HG03139 (cell line): ENCODE measurements at regions not wholly inside any gene's neighbourhood (a gene's known extent, or its start where the extent isn't known, plus 50 kb on each side); places are given as distances from the start of the nearest gene placed in this dataset.
"Not testable (repeated sequence)": the region's sequence is repeated elsewhere in the genome, so short reads cannot be mapped to it uniquely, and the experiment has no call there.

ENCODE experiments used
- ATAC-seq: cut with Tn5 transposase; IDR thresholded peaks from one replicate; pipeline ENCODE4 v1.9.1; 2021; ENCODE audit not compliant: unreplicated experiment

DNA sequence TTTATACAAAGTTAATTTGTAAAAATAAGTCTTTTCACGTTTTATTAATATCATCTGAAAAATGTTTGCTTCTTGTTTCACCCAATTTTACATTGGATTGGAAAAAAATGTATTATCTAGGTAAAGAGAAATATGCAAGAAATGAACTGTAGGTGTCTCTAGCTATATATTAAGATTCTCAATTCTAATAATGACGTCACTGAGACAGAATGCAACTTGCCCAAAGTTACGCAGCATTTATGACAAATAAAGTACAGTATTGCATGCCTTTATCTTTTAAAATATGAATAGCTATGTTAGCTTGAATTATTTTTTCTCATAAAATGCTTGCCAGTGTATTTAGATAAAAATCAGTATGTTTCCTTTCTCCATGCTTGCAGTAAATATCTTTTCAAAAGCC is 728.8 kb downstream of the RERGL start:
- ATAC-seq: no peak

DNA sequence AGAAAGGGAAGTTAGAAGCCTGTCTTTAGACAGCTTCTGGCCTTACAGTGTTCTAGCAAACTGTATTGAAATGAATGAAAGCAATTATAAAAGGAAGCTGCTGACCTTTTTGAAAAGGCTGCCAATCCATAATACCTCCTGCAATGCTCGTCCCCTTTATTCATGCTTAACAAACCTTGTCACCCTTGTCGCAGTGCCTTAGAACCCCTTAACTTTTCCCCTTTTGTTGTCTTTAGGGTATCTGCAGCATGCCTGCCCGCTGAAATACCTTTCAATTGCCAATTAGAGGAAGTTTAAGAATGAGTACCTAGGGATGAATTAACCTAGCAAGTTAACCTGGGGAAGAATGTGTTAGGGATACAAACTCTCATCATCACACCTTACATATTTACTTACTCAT is 731.2 kb downstream of the RERGL start:
- no peak for ATAC-seq

DNA sequence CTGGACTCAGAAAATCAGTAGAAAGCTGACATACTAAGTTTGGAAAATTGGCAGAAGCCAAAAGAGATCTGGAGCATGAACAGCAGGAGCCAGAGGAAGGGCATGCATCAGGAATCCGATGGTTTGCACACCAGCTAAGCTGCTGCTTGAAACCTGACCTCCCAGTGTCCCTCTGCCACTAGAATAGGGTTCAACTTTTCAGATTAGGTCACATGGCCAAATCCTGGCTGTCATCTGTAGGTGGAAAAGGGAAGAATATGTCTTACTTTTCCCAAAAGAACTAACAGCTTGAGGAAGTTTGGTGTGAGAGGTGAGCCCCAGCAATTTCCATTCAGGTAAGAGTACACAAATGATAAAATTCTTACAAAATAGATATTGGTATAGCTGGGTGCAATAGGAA is 732.6 kb downstream of the RERGL start:
- no peak for ATAC-seq

DNA sequence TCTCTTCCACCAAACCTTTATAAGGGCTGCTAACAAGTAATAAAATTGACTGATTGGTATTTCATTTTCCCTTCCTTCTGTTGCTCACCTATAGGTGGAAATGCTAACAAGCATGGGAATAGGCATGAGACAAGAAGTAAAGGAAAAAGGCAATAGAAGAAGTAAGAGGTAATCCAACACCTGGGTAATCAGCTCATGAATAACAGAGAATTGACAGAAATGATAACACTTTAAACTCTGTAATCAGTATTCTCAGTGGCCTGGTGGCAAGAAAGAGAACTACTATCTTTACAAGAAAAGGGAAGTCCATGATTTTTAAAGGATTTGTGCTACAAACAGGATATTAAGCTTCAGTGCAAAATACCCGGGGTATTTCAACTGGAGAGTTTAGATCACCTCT is 737.8 kb downstream of the RERGL start:
- no peak for ATAC-seq

DNA sequence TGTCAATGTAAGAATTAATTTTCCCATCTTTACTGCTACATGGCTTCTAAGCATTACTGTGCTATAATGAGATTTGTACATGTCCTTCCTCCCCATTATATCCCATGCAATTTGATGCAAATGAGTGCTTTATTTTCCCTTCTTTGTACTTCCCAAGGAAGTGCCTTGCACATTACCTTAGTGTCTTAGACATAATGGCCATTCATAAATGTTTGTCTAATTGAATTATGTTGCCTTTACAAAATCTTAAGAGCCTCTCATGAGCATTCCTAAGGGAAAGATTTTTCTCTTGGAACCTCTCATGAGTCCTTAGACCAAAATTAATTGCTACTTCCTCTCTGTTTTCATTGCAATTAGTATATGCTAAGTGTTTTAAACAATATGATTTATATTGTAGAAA is 741.7 kb downstream of the RERGL start:
- no peak for ATAC-seq

DNA sequence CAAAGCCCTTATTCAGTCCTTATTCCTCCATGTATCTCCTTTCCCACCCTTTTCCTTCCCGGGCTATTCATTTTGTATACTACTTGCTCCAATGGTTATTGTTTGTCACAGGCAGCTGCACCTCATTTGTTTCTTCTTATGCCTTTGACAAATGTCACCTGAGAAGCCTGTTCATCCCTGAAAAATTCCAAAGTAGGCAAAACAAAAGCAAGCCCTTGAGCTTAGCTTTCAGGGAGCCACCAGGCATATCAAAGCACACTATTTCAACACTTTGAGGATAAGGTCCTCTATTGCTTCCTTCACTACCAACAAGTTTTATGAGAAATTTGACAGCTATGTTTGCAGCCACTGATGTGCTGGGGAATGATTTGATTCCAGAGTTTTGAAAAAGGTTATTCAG is 738.7 kb upstream of the LMO3 start:
- ATAC-seq: no peak

DNA sequence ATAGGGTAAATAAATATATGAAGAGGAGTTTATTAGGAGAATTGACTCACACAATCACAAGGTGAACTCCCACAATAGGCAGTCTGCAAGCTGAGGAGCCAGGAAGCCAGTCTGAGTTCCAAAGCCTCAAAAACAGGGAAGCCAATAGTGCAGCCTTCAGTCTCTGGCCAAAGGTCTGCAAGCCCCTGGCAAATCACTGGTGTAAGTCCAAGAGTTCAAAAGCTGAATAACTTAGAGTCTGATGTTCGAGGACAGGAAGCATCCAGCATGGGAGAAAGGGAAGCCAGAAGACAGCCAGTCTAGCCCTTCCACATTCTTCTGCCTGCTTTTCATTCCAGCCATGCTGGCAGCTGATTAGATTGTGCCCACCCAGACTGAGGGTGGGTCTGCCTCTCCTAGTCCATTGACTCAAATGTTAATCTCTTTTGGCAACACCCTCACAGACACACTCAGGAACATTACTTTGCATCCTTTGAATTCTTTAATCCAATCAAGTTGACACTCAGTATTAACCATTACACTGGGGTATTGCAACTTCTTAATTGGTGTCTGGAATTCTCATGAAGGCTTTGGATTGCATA is 736.5 kb upstream of the LMO3 start:
- no peak for ATAC-seq

DNA sequence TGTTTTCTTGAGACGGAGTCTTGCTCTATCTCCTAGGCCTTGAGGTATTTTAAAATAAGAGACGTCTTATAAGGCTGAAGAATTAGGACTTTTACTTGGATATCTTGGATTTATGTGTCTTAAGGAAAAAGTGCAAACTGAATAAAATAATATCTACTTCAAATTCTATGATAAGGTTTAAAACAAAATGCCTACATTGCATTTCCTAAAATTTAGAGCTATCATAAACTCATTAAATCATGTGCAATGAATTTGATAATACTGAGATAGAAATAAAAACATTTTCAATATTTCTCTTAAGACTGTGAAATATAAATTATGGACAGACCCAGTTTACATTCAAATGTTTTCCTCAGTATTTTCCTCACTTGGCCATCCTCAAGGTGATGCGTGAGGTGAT is 729.5 kb upstream of the LMO3 start:
- no peak for ATAC-seq

DNA sequence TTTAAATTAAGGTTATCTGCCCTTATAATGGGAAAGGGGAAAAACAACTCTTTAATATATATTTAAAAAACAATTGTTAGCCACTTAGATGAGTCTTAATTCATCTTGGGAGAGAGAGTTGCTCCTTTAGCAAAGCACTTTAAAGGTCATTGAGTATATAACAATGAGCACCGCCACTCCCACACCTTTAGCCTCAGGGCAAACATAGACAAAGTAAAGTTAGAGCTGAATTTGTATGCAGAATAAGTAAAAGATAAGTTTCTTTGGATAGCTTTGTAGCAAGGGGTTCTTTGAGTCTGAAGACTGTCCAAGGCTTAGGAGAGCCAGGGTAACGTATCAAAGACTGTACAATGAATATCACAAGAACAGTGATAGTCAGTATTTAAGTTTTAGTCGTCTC is 728.8 kb upstream of the LMO3 start:
- ATAC-seq: no peak

DNA sequence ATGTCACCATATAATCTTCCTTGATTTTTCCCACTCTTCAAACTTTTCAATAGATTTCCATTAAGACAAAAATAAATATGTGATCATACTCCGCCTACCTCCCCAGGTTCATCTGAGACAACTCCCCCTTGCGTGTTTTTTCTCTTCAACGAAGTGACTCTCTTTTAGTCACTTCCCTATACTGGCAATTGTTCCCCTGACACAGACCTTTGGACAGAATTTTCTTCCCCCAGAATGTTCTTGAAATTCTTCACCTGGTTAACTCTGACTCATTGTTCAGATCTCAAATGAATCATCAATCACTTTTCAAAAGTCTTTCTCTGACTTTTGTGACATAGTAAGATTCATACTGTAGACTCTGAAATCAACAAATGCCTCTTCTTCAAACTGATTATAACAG is 727.3 kb upstream of the LMO3 start:
- no peak for ATAC-seq

DNA sequence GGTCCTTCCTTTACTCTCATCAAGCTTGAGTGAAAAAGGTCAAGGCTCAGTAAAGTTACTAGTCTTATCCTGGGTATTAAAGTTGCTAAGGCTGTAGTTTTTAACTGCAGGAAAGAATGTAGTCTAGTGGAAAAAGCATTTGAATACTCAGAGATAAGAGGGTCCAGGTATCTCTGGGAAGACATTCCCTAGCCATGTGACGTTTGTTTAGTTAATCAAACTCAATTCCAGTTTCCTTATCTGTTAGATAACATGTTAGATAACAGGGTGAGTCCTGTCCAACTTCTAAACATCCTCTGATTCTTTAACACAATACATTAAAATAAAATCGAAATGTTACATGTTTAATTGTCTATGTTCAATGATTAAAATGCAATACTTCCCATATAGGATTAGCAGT is 720.7 kb upstream of the LMO3 start:
- no peak for ATAC-seq

DNA sequence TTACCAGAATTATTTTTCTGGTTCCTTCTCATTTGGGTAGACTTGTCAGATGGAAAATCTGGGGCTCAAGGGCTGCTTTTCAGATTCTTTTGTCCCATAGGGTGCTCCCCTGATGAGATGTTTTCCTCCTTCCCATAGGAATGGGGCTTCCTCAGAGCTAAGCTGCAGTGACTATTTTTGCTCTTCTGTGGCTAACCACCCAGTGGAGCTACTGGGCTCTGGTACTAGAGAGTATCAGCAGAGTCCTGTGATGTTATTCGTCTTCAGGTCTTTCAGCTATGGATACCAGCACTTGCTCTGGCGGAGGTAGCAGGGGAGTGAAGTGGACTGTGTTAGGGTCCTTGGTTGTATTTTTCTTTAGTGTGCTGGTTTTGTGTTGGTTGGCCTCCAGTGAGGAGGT is 716.1 kb upstream of the LMO3 start:
- ATAC-seq: no peak

DNA sequence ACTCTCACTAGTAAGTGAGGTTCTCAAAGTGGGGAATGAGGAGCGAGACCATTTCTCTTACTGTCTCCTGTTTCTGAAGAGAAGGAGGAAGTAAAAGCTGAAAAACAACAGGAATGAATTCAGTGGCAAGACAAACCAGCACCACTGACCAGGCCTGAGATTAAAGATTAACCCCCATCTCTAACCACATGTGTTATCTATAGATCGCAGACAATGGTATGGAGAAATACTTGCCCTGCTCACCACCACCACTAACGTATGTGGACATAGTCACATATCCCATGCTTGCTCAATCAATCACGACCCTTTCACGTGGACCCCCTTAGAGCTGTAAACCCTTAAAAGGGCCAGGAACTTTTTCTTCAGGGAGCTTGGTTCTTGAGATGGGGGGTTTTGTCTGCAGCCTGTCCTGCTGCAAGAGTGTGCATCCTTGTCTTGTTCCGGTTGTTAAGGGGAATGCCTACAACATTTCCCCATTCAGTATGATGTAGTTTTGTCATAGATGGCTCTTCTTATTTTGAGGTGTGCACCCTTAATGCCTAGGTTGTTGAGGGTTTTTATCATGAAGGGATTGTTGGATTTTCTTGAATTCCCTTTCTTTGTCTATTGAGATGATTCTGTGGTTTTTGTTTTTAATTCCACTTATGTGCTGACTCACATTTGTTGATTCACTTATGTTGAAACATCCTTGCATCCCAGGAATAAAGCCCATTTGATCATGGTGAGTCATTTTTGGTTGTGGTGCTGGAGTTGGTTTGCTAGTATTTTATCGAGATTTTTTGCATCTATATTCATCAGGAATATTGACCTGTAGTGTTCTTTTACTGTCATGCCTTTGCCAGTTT is 698.8 kb upstream of the LMO3 start:
- ATAC-seq: no peak

DNA sequence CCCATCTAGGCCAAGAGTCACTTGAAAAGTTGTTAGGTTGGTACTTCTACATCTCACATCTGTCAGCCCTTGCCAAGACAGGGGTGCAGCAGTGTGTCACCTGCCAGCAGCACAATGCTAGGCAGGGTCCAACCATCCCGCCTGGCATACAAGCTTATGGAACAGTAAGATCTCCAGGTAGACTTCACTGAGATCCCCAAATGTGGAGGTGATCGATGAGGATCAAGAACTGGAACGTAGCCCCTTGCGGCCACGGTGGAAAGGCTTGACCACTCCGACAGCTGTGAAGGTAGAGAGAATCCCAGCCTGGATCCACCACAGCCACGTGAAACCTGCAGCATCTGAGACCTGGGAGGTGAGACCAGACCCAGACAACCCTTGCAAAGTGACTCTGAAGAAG is 696.0 kb upstream of the LMO3 start:
- no peak for ATAC-seq

DNA sequence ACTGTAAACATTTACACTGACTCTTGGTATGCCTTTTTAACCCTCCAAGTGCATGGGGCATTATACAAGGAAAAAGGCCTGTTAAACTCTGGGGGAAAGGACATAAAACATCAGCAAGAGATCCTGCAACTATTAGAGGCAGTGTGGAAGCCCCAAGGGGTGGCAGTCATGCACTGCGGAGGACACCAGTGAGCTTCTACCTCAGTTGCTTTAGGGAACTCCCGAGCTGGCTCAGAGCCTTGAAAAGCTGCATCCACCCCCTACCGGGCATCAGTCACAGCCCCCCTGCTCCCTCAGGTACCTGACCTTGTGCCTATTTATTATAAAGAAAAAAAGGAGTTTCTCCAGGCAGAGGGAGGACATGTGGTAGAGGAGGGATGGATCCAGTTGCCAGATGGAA is 695.6 kb upstream of the LMO3 start:
- ATAC-seq: no peak

DNA sequence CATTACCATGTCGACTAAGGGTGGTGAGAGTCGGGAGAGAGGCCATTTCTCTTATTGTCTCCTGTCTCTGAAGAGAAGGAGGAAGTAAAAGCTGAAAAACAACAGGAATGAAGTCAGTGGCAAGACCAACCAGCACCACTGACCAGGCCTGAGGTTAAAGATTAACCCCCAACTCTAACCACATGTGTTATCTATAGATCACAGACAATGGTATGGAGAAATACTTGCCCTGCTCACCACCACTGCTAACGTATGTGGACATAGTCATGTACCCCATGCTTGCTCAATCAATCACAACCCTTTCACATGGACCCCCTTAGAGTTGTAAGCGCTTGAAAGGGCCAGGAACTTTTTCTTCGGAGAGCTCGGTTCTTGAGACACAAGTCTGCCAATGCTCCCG is 690.9 kb upstream of the LMO3 start:
- ATAC-seq: no peak

DNA sequence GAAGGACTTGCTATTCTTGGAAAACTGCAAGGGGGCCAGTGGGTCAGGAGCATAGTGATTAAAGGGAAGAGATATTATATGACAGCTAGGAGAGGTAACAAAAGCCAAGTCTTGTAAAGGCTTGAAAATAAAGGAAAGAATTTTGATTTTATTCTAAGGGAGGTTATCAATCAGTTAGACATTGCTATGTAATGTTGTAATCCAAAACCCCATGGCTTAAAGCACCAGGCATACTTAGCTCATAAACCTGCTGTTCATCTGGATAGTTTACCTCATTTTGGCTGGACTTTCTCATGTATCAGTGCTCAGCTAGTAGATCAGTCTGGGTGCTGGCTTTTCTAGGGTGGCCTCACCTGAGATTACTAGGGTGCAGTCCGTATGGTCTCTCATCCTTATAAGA is 680.9 kb upstream of the LMO3 start:
- ATAC-seq: no peak

DNA sequence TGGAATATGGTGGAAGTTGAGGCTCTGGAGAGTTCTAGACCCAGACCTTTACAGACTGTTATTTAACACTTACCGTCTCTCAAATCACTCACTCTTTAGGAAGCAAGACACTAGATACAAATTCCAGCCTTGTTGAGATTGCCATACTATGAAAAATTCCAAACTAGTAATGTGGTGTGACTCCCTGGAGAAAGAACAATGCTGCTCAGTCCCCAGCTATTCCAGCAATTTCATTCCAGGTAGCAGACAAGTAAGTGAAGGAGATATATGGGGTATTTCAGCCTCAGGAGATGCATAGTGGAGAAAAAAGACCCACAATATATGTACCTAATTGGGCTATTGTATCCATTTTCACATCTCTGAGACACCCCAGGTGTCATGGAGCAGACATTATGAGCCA is 678.9 kb upstream of the LMO3 start:
- no peak for ATAC-seq

DNA sequence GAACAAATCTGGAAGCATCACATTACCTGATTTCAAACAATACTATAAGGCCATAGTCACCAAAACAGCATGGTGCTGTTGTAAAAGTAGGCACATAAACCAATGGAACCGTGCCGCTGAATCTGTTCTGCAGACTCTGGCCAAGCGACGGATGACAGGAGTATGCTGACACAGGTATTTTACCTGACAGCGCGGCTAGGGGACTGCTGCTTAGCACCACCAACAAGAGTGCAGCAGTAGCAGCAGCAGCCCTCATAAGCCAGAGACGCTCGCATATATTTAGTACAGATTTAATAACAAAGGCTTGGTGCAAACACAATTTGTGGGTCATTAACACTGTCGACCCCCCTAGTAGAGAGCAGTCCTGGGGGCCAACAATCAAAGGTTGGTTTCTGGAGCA is 677.6 kb upstream of the LMO3 start:
- no peak for ATAC-seq

DNA sequence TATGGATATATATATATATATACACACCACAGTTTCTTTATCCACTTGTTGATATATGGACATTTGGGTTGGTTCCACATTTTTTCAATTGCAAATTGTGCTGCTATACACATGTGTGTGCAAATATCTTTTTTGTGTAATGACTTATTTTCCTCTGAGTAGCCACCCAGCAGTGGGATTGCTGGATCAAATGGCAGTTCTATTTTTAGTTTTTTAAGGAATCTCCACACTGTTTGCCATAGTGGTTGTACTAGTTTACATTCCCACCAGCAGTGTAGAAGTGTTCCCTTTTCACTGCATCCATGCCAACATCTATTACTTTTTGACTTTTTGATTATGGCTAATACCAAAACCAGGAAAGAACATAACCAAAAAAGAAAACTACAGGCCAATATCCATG is 676.2 kb upstream of the LMO3 start:
- not testable (repeated sequence) for ATAC-seq

DNA sequence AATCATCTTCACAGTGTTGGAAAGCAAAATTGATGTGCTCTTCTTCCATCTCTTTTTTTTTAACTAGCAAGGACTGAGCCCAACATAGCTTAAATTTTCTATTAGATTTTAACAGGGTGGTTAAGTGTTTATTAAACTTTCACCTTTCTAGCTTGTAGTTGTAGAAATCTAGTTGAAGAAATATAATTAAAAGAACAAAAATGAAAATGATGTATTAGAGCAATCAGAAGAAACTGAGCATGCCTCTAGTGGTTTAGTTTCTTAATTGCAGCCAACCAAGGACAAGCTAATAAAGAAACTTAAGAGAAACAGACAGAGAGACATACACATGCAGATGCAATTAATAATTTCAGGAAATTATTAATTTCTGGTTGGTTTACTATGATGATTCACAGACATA is 673.0 kb upstream of the LMO3 start:
- ATAC-seq: no peak

DNA sequence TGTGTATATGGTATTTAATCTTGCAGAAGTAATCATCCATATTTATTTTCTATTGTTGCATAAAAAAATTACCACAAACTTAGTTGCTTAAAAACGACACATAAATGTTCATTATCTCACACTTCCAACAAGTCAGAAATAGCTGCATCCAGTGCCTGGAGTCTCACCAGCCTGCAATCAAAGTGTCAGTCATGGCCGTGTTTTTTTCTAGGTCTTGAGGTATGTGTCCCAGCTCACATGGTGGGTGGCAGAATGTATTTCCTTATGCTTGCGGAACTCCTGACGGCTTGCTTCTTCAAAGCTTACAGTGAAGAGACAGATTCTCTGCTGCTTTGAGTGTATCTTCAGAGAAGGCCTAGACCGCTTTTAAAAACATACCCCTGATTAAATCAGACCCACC is 670.2 kb upstream of the LMO3 start:
- ATAC-seq: no peak

DNA sequence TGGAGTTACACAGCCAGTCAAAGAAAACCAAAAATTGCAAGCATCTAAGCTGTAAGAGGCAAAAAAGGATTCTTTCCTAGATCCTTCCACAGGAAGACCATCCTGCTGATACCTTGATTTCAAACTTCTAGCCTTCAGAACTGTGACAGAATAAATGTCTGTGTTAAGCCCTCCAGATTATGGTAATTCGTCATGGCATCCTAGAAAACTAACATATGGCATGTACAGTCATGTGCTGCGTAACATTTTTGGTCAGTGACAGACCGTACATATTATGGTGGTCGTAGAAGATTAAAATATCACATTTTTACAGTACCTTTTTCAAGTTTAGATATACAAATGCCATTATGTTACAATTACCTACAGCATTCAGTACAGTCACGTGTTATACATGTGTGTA is 660.9 kb upstream of the LMO3 start:
- ATAC-seq: no peak
